Neural cell (in vitro differentiated cells): ENCODE measurements at regions not wholly inside any gene's neighbourhood (a gene's known extent, or its start where the extent isn't known, plus 50 kb on each side); places are given as distances from the start of the nearest gene placed in this dataset.

Experiments used
- H2AFZ ChIP-seq: fragments of 200-600, 300-800 bp; sonication (generic), shearing (Covaris generic); 2 replicates; pipeline ENCODE4 v1.6.0; 2014; ENCODE audit warnings: low read depth, mild to moderate bottlenecking, antibody characterized with exemption, low read length, moderate library complexity
- H3F3A ChIP-seq: fragments of 200-600 bp; shearing (Covaris generic); 2 replicates; pipeline ENCODE4 v1.6.1; 2016; ENCODE audit warnings: mild to moderate bottlenecking, moderate library complexity, mixed read lengths, antibody characterized with exemption, low read length; ENCODE audit not compliant: insufficient read depth, poor library complexity, severe bottlenecking
- H3K27ac ChIP-seq: fragments of 200-600, 300-800 bp; sonication (generic), shearing (Covaris generic); 2 replicates; pipeline ENCODE4 v1.5.1; 2014; ENCODE audit warnings: mild to moderate bottlenecking, low read length, moderate library complexity
- H3K27me3 ChIP-seq: fragments of 300-800, 200-600 bp; sonication (generic), shearing (Covaris generic); 2 replicates; pipeline ENCODE4 v1.6.0; 2014; ENCODE audit warnings: mild to moderate bottlenecking, low read depth, low read length, moderate library complexity; ENCODE audit not compliant: insufficient read depth
- H3K36me3 ChIP-seq: fragments of 300-800, 200-600 bp; sonication (generic), shearing (Covaris generic); 2 replicates; pipeline ENCODE4 v1.5.1; 2014; ENCODE audit warnings: mild to moderate bottlenecking, antibody characterized with exemption, low read length, moderate library complexity; ENCODE audit not compliant: insufficient read depth
- H3K4me2 ChIP-seq: fragments of 300-800, 200-600 bp; sonication (generic), shearing (Covaris generic); 2 replicates; pipeline ENCODE4 v1.6.0; 2014; ENCODE audit warnings: mild to moderate bottlenecking, low read length
- H3K4me3 ChIP-seq: fragments of 300-800, 200-600 bp; sonication (generic), shearing (Covaris generic); 2 replicates; pipeline ENCODE4 v1.5.1; 2014; ENCODE audit warnings: mild to moderate bottlenecking, low read length, moderate library complexity
- H3K79me2 ChIP-seq: fragments of 200-600 bp; shearing (Covaris generic); replicated peaks from 2 replicates; pipeline ENCODE4 v1.6.0; 2014; ENCODE audit warnings: mild to moderate bottlenecking, low read length, moderate library complexity; ENCODE audit not compliant: insufficient read depth
- H3K9ac ChIP-seq: fragments of 300-800, 200-600 bp; sonication (generic), shearing (Covaris generic); 2 replicates; pipeline ENCODE4 v1.6.1; 2016; ENCODE audit warnings: mild to moderate bottlenecking, low read length, mixed read lengths
- H3K9me2 ChIP-seq: fragments of 200-600 bp; shearing (Covaris generic); 2 replicates; pipeline ENCODE4 v1.6.1; 2016; ENCODE audit warnings: mild to moderate bottlenecking, low read length, mixed read lengths; ENCODE audit not compliant: insufficient read depth
- H3K9me3 ChIP-seq: fragments of 200-600, 300-800 bp; sonication (generic), shearing (Covaris generic); 2 replicates; pipeline ENCODE4 v1.6.1; 2016; ENCODE audit warnings: mild to moderate bottlenecking, mixed run types, low read length, moderate library complexity, mixed read lengths
- H4K20me1 ChIP-seq: fragments of 200-600 bp; shearing (Covaris generic); 2 replicates; pipeline ENCODE4 v1.6.1; 2016; ENCODE audit warnings: mild to moderate bottlenecking, mixed run types; ENCODE audit not compliant: insufficient read depth
- EP300 ChIP-seq: fragments of 450-650 bp; conservative IDR thresholded peaks from 2 replicates; pipeline ENCODE4 v1.6.1; 2014; ENCODE audit warnings: antibody characterized with exemption, mild to moderate bottlenecking, moderate library complexity; ENCODE audit not compliant: poor library complexity, severe bottlenecking
- EZH2 ChIP-seq: fragments of 200-600, 300-800 bp; shearing (Covaris generic), sonication (generic); IDR thresholded peaks from 2 replicates; pipeline ENCODE4 v1.6.1; 2014; ENCODE audit warnings: antibody characterized with exemption, low read length, borderline replicate concordance, mild to moderate bottlenecking; ENCODE audit not compliant: insufficient read depth, poor library complexity, severe bottlenecking
- MXI1 ChIP-seq: fragments of 450-650 bp; conservative IDR thresholded peaks from 2 replicates; pipeline ENCODE4 v1.6.1; 2014; ENCODE audit warnings: antibody characterized with exemption, mild to moderate bottlenecking; ENCODE audit not compliant: poor library complexity, severe bottlenecking
- POLR2AphosphoS5 ChIP-seq: IDR thresholded peaks from 2 replicates; pipeline ENCODE4 v1.6.1; 2012
- RAD21 ChIP-seq: fragments of 450-650 bp; conservative IDR thresholded peaks from 2 replicates; pipeline ENCODE4 v1.6.1; 2014; ENCODE audit warnings: antibody characterized with exemption, mild to moderate bottlenecking, moderate library complexity
- SMC3 ChIP-seq: fragments of 450-650 bp; conservative IDR thresholded peaks from 2 replicates; pipeline ENCODE4 v1.6.1; 2014; ENCODE audit warnings: antibody characterized with exemption, mild to moderate bottlenecking, moderate library complexity; ENCODE audit not compliant: poor library complexity
- TAF1 ChIP-seq: IDR thresholded peaks from 2 replicates; pipeline ENCODE4 v1.6.1; 2012; ENCODE audit warnings: low read depth
- TF ChIP-seq, protein P1 (sequence below): IDR thresholded peaks from 2 replicates; pipeline ENCODE4 v1.6.1; 2012; ENCODE audit warnings: borderline replicate concordance
- TF ChIP-seq, protein P2 (sequence below): fragments of 450-650 bp; IDR thresholded peaks from 2 replicates; pipeline ENCODE4 v1.5.1; 2014; ENCODE audit warnings: antibody characterized with exemption, mild to moderate bottlenecking, moderate library complexity; ENCODE audit not compliant: poor library complexity, severe bottlenecking

DNA sequence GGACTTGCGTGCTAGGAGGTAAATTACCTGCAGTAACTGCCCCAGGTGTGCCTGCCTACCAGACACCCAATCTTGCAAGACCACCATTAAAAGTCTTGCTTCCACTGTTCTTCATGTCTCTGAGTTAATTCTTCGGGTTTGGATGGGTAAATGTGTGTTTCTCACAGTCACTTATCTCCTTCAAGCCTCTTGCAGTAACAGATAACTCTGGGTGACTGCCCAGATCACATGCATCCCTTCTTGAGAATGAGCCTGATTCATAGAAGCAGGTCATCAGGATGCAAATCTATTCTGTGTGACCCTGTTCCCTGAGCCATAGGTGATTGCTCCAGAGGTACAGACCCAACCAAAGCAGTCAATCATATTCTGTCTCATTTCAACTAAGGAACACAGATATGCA, 194.6 kb downstream of the METTL4 start:
- no peak overlapping the region for H3K27ac ChIP-seq
- H3K9me2 ChIP-seq, result no peaks in the 10 kb centered on the region
- H3K4me3 ChIP-seq, result no peak overlapping the region
- no peaks in the 10 kb centered on the region for H4K20me1 ChIP-seq
- H3K4me2 ChIP-seq, result no peak overlapping the region
- no peak overlapping the region for H3K9ac ChIP-seq
- no peak overlapping the region for H2AFZ ChIP-seq
- no peaks in the 10 kb centered on the region for H3K36me3 ChIP-seq
- H3K79me2 ChIP-seq, result no peaks in the 10 kb centered on the region
- TF ChIP-seq EZH2 (no peak), EP300 (no peak), SMC3 (no peak), MXI1 (no peak), POLR2AphosphoS5 (no peak), RAD21 (no peak)
- TF ChIP-seq, protein P1, sequence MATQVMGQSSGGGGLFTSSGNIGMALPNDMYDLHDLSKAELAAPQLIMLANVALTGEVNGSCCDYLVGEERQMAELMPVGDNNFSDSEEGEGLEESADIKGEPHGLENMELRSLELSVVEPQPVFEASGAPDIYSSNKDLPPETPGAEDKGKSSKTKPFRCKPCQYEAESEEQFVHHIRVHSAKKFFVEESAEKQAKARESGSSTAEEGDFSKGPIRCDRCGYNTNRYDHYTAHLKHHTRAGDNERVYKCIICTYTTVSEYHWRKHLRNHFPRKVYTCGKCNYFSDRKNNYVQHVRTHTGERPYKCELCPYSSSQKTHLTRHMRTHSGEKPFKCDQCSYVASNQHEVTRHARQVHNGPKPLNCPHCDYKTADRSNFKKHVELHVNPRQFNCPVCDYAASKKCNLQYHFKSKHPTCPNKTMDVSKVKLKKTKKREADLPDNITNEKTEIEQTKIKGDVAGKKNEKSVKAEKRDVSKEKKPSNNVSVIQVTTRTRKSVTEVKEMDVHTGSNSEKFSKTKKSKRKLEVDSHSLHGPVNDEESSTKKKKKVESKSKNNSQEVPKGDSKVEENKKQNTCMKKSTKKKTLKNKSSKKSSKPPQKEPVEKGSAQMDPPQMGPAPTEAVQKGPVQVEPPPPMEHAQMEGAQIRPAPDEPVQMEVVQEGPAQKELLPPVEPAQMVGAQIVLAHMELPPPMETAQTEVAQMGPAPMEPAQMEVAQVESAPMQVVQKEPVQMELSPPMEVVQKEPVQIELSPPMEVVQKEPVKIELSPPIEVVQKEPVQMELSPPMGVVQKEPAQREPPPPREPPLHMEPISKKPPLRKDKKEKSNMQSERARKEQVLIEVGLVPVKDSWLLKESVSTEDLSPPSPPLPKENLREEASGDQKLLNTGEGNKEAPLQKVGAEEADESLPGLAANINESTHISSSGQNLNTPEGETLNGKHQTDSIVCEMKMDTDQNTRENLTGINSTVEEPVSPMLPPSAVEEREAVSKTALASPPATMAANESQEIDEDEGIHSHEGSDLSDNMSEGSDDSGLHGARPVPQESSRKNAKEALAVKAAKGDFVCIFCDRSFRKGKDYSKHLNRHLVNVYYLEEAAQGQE, result no peak
- H3K27me3 ChIP-seq, result no peaks in the 10 kb centered on the region
- H3K9me3 ChIP-seq, result no peaks in the 10 kb centered on the region
- H3F3A ChIP-seq, result no peaks in the 10 kb centered on the region

DNA sequence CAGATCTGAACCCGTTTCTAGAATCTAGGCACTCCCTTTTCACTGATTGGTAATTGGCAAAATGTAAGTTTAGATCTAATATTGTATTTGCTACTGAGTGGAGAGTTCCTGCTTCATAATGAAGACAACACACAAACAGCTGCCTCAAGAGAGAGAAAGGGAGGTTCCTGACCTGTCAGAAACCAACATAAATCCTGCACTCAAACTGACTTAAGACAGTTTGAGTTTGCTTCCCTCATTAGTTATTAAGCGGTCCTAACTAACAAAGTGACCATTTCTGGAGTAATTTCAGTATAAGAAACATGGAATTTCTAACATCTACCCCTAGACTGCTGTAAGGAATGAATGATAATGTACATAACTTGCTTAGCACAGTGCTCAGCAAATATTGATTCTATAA, 191.2 kb downstream of the METTL4 start:
- H3K27ac ChIP-seq, result no peak overlapping the region
- H3K4me3 ChIP-seq, result no peak overlapping the region
- H3K4me2 ChIP-seq, result no peak overlapping the region
- H4K20me1 ChIP-seq, result no peaks in the 10 kb centered on the region
- no peaks in the 10 kb centered on the region for H3F3A ChIP-seq
- H2AFZ ChIP-seq, result no peak overlapping the region
- no peaks in the 10 kb centered on the region for H3K9me3 ChIP-seq
- H3K9ac ChIP-seq, result no peak overlapping the region
- TF ChIP-seq POLR2AphosphoS5 (no peak), TAF1 (no peak), EZH2 (no peak), RAD21 (no peak), SMC3 (no peak), MXI1 (no peak), EP300 (no peak)
- TF ChIP-seq, protein P1, result no peak
- TF ChIP-seq, protein P2, sequence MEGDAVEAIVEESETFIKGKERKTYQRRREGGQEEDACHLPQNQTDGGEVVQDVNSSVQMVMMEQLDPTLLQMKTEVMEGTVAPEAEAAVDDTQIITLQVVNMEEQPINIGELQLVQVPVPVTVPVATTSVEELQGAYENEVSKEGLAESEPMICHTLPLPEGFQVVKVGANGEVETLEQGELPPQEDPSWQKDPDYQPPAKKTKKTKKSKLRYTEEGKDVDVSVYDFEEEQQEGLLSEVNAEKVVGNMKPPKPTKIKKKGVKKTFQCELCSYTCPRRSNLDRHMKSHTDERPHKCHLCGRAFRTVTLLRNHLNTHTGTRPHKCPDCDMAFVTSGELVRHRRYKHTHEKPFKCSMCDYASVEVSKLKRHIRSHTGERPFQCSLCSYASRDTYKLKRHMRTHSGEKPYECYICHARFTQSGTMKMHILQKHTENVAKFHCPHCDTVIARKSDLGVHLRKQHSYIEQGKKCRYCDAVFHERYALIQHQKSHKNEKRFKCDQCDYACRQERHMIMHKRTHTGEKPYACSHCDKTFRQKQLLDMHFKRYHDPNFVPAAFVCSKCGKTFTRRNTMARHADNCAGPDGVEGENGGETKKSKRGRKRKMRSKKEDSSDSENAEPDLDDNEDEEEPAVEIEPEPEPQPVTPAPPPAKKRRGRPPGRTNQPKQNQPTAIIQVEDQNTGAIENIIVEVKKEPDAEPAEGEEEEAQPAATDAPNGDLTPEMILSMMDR, result no peak
- H3K27me3 ChIP-seq, result no peaks in the 10 kb centered on the region
- no peaks in the 10 kb centered on the region for H3K36me3 ChIP-seq
- no peaks in the 10 kb centered on the region for H3K79me2 ChIP-seq
- H3K9me2 ChIP-seq, result no peaks in the 10 kb centered on the region
